HepG2 (cell line): ENCODE measurements at regions not wholly inside any gene's neighbourhood (a gene's known extent, or its start where the extent isn't known, plus 50 kb on each side); places are given as distances from the start of the nearest gene placed in this dataset.

Experiments used
- GATAD2A ChIP-seq: IDR thresholded peaks from 2 replicates; pipeline ENCODE4 v1.6.1; 2016
- JUND ChIP-seq: sonication (generic); formaldehyde crosslinking; IDR thresholded peaks from 2 replicates; pipeline ENCODE4 v1.8.0; 2022; ENCODE audit warnings: mild to moderate bottlenecking, missing genetic modification reagents
- NBN ChIP-seq: fragments of 450-650 bp; conservative IDR thresholded peaks from 2 replicates; pipeline ENCODE4 v1.6.1; 2017
- NCOA1 ChIP-seq: sonication (generic); formaldehyde crosslinking; IDR thresholded peaks from 2 replicates; pipeline ENCODE4 v1.9.0; 2021; ENCODE audit warnings: missing genetic modification reagents
- NR2F6 ChIP-seq, 2 experiments: IDR thresholded peaks; 2 replicates each; pipeline ENCODE4 v1.6.1; 2016; ENCODE audit warnings: antibody characterized with exemption in 1 of 2, mild to moderate bottlenecking in 1 of 2
- TCF7 ChIP-seq: sonication (generic); IDR thresholded peaks from 2 replicates; pipeline ENCODE4 v1.6.1; 2016; ENCODE audit warnings: antibody characterized with exemption, low read depth
- ZNF24 ChIP-seq: fragments of 450-650 bp; IDR thresholded peaks from 2 replicates; pipeline ENCODE4 v1.6.1; 2017; ENCODE audit warnings: antibody characterized with exemption, mild to moderate bottlenecking
- ZNF747 ChIP-seq: sonication (generic); formaldehyde crosslinking; IDR thresholded peaks from 2 replicates; pipeline ENCODE4 v1.8.1; 2023; ENCODE audit warnings: missing genetic modification reagents, mild to moderate bottlenecking, borderline replicate concordance
- TF ChIP-seq, protein P1 (sequence below): IDR thresholded peaks from 2 replicates; pipeline ENCODE4 v1.6.1; 2016
- TF ChIP-seq, protein P2 (sequence below): sonication (generic); formaldehyde crosslinking; IDR thresholded peaks from 2 replicates; pipeline ENCODE4 v1.5.0; 2020; ENCODE audit warnings: mild to moderate bottlenecking, missing genetic modification reagents, moderate library complexity

DNA sequence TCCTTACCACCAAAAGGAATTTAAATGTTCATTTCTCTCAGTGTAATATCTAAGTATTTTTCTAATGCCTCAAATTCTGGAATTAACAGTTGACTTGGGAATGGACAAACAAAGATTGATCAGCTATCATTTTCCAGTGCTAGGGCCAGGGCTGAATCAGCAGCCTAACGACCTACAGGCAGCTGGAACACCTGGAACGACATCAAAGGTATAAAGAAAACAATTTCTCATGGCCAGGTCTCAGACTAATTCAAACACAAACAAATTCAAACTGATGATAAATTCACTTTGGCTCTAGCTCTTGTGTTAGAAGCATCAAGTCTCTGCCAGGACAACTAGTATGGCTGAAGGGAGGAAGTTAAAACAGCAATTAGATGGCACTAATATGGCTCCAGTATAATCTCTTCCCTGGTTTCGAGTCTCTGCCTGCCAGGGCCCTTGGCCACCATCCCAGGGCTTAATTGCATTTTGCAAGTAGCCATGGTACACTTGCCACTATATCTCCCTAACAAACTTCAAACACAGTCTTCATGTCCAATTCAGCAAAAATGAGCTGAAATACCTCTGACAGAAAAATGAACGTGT, 70.2 kb upstream of the FSHR start:
- TF ChIP-seq ZNF24 (no peak), TCF7 (no peak), NCOA1 (CRISPR knock-in tag) (no peak), JUND (CRISPR knock-in tag) (no peak), ZNF747 (no peak), NBN (no peak), GATAD2A (CRISPR knock-in tag) (no peak), NR2F6 (IDR thresholded peaks at IDR 0.05) (no peak), NR2F6 (CRISPR knock-in tag; IDR thresholded peaks at IDR 0.05) (no peak)
- TF ChIP-seq, protein P1, sequence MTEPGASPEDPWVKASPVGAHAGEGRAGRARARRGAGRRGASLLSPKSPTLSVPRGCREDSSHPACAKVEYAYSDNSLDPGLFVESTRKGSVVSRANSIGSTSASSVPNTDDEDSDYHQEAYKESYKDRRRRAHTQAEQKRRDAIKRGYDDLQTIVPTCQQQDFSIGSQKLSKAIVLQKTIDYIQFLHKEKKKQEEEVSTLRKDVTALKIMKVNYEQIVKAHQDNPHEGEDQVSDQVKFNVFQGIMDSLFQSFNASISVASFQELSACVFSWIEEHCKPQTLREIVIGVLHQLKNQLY: no peak
- TF ChIP-seq, protein P2, sequence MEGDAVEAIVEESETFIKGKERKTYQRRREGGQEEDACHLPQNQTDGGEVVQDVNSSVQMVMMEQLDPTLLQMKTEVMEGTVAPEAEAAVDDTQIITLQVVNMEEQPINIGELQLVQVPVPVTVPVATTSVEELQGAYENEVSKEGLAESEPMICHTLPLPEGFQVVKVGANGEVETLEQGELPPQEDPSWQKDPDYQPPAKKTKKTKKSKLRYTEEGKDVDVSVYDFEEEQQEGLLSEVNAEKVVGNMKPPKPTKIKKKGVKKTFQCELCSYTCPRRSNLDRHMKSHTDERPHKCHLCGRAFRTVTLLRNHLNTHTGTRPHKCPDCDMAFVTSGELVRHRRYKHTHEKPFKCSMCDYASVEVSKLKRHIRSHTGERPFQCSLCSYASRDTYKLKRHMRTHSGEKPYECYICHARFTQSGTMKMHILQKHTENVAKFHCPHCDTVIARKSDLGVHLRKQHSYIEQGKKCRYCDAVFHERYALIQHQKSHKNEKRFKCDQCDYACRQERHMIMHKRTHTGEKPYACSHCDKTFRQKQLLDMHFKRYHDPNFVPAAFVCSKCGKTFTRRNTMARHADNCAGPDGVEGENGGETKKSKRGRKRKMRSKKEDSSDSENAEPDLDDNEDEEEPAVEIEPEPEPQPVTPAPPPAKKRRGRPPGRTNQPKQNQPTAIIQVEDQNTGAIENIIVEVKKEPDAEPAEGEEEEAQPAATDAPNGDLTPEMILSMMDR (CRISPR knock-in tag): no peak
